ENCODE measurements at regions not wholly inside any gene's neighbourhood (a gene's known extent, or its start where the extent isn't known, plus 50 kb on each side); places are given as distances from the start of the nearest gene placed in this dataset.
A peak's percentile ranks its signal among the peaks of the same experiment; 100 is the strongest.

DNA sequence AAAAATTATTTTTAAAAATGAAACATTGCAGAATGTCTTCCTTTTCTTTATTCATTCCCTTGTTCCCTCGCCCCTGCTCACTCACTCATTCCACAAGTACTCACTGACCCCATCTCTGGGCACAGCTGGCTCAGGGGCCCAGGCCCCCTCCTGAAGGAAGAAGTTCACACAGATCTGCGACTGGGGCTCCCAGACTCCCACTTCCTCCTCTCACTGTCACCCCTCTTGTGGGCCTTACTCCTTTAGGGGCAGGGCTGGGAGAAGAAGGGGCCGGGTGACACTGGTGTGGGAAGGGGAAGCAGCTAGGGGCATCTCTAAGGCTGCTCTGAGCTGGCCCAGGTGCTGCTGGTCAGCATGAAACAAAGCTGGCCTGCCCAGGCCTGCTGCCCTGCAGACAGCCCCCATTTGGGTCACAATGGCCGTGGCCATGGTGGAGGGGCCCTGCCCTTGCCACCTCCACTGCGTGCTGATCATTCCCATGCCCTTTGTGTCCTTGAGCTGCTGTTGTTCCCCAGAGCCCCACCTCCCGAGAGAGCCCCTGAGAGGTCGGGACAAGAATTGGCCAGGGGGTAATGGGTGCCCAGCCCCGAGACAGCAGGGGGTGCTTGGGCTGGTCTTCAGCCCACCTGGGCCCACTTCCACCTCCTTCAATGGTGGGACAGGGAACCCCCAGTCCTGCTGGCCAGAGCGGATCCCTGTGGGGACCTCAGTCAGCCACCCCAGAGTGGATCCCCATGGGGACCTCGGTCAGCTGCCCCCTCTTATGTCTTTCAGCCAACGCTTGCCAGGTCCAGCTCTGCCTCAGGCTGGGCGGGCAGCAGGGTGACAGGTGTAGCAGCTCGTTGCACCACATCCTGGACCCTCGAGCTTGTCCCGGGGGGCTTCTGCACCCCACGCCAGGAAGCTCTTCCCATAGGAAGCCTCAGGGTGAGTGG is 212.4 kb upstream of the C14orf180 start:
- no peak for ATAC-seq
- peak in 1 of 2 donors; percentile 2 for DNase-seq
- H3K27me3 ChIP-seq: peaks cover 0 to 29% (median 10%) of the 10 kb centered on the region in 7 donors

DNA sequence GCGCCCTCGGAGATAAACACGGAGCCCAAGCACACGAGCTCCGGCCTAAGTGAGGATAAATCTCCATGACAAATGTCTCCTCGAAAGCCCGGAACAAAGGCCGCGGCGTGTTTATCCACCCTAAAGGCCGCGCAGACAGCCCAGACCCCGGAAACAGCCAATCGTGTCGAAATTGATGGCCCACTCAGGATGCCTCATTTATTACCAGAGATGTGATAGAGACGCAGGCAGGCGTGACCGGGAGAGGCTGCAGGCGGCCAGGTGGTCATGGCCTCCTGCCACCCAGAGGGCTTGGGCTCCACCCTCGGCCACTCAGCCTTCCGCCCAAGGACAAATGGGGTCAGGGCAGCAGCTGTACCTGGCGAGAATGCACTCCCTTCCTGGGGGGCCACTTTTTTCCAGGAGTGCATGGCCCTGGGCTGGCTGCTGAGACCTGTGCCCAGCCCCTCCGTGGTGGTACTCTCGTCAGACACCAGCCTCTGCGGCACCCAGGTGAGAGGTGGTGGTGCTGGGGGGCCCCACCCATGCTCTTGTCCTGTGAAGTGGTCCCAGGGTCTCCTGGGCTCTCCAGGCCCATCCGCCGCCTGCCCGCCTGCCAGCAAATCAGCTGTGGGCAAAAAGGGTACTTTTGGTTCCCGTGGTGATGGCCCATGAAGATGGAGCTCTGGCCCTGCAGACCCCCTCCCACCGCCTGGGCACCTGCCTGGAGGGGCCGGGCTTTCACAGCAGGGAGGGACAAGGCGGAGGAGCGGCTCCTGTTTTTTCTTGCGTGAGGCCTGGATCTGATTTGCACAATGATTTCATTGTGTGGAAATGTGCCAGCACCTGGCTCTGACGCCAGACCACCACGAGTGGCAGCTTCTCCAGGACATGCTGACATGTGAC is 211.5 kb upstream of the C14orf180 start:
- intact Hi-C loops (cut with DNase I): no loop called here
- H3K9me3 ChIP-seq: peaks cover 0 to 13% (median 0%) of the 10 kb centered on the region in 11 donors
- WGBS, 2 donors: 81 to 86% methylated on average over 36 of the region's 36 CpGs
- peak in 1 of 2 donors; percentile 5 for DNase-seq
- H3K4me1 ChIP-seq: no peaks in the 10 kb centered on the region
- no peak overlapping the region for H3K27ac ChIP-seq
- no peaks in the 10 kb centered on the region for H3K36me3 ChIP-seq
- H3K4me3 ChIP-seq: no peak overlapping the region
- TF ChIP-seq, protein P1, sequence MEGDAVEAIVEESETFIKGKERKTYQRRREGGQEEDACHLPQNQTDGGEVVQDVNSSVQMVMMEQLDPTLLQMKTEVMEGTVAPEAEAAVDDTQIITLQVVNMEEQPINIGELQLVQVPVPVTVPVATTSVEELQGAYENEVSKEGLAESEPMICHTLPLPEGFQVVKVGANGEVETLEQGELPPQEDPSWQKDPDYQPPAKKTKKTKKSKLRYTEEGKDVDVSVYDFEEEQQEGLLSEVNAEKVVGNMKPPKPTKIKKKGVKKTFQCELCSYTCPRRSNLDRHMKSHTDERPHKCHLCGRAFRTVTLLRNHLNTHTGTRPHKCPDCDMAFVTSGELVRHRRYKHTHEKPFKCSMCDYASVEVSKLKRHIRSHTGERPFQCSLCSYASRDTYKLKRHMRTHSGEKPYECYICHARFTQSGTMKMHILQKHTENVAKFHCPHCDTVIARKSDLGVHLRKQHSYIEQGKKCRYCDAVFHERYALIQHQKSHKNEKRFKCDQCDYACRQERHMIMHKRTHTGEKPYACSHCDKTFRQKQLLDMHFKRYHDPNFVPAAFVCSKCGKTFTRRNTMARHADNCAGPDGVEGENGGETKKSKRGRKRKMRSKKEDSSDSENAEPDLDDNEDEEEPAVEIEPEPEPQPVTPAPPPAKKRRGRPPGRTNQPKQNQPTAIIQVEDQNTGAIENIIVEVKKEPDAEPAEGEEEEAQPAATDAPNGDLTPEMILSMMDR (IDR thresholded peaks at IDR 0.05): no peak
- ATAC-seq: no peak
- H3K27me3 ChIP-seq: peaks cover 0 to 29% (median 10%) of the 10 kb centered on the region in 7 donors

More for the DNA sequence above, 212.4 kb upstream of the C14orf180 start:
- Histone ChIP-seq H3K27ac (no peak overlapping the region), H3K4me3 (no peak overlapping the region), H3K9me3 (peaks cover 0 to 13% (median 0%) of the 10 kb centered on the region in 11 donors), H3K36me3 (no peaks in the 10 kb centered on the region), H3K4me1 (no peaks in the 10 kb centered on the region)
- 84 to 91% methylated on average over 16 of the region's 16 CpGs for WGBS, 2 donors
- TF ChIP-seq, protein P1 (IDR thresholded peaks at IDR 0.05): no peak
- intact Hi-C loops (cut with DNase I): no loop called here

DNA sequence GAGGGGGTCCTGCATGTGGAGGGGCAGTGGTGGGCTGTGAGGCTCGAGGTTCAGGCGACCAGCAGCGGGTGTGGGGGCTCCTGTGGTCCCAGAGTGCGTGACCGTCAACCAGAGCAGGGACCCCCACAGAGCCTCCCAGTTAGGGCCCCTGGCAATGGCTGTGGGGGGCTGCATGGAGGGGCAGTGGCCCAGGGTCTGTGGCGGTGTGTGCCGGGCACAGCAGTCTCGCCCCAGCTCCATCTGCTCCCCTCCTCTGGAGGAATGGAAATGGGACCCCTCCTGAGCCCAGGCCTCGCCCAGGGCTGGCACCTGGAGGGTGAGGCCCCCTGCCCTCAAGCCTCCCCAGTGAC is 210.8 kb upstream of the C14orf180 start:
- TF ChIP-seq, protein P1 (IDR thresholded peaks at IDR 0.05): no peak
- peak in 1 of 2 donors; percentile 5 for DNase-seq
- Histone ChIP-seq H3K4me1 (no peaks in the 10 kb centered on the region), H3K4me3 (no peak overlapping the region), H3K36me3 (no peaks in the 10 kb centered on the region), H3K27ac (no peak overlapping the region), H3K27me3 (peaks cover 0 to 31% (median 10%) of the 10 kb centered on the region in 7 donors), H3K9me3 (peaks cover 0 to 13% (median 0%) of the 10 kb centered on the region in 11 donors)
- 70 to 82% methylated on average over 9 of the region's 9 CpGs for WGBS, 2 donors
- intact Hi-C loops (cut with DNase I): no loop called here
- no peak for ATAC-seq

DNA sequence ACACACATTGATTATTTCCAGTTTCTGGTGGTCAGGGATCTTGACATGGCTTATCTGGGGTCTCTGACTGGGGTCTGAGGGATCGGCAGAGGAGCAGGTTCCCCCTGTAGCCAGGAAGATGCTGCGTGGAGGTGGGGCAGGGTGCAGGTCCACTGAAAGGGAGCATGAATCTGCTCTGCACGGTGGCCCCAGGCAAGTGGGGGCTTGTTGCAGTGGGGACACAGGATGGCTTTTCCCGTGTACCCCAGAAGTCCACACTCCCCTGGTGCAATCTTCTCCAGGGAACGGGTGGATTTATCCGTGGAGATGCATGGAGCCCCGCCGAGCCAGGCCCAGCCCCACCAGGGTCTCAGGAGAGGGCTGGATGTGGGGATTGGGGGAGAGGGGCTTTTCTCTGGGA is 210.4 kb upstream of the C14orf180 start:
- H3K4me1 ChIP-seq: no peaks in the 10 kb centered on the region
- H3K27me3 ChIP-seq: peaks cover 0 to 33% (median 10%) of the 10 kb centered on the region in 7 donors
- intact Hi-C loops (cut with DNase I): no loop called here
- H3K27ac ChIP-seq: no peak overlapping the region
- DNase-seq (no peak), ATAC-seq (no peak)
- H3K4me3 ChIP-seq: no peak overlapping the region
- 62 to 78% methylated on average over 8 of the region's 8 CpGs for WGBS, 2 donors
- peaks cover 0 to 13% (median 0%) of the 10 kb centered on the region in 11 donors for H3K9me3 ChIP-seq
- H3K36me3 ChIP-seq: no peaks in the 10 kb centered on the region
- TF ChIP-seq, protein P1 (IDR thresholded peaks at IDR 0.05): no peak

All from heart right ventricle (tissue), 16 donors.